GM23338 (cell line): ENCODE measurements at regions not wholly inside any gene's neighbourhood (a gene's known extent, or its start where the extent isn't known, plus 50 kb on each side); places are given as distances from the start of the nearest gene placed in this dataset.

Source experiments
- ATAC-seq: fragments of 200-7000 bp; cut with Tn5 transposase; 3 replicates; pipeline ENCODE4 v1.9.1; 2020
- DNase-seq: peaks from one replicate; pipeline ENCODE4 v3.0.0-alpha.2; 2015; ENCODE audit warnings: low spot score
- H2AFZ ChIP-seq: fragments of 200-600 bp; sonication (generic); 2 replicates; pipeline ENCODE4 v1.8.0; 2016; ENCODE audit warnings: antibody characterized with exemption, mild to moderate bottlenecking, moderate library complexity
- H3F3A ChIP-seq: fragments of 200-600 bp; sonication (generic); replicated peaks from 2 replicates; pipeline ENCODE4 v1.8.0; 2017; ENCODE audit warnings: antibody characterized with exemption, mixed run types, low read depth
- H3K27ac ChIP-seq: fragments of 200-600 bp; sonication (generic); 2 replicates; pipeline ENCODE4 v1.6.1; 2016; ENCODE audit warnings: low read depth
- H3K27me3 ChIP-seq: fragments of 200-600 bp; sonication (generic); 2 replicates; pipeline ENCODE4 v1.8.0; 2016; ENCODE audit warnings: mild to moderate bottlenecking, mixed run types, moderate library complexity; ENCODE audit not compliant: insufficient read depth
- H3K36me3 ChIP-seq: fragments of 200-600 bp; sonication (generic); 2 replicates; pipeline ENCODE4 v1.8.0; 2016; ENCODE audit warnings: mild to moderate bottlenecking; ENCODE audit not compliant: insufficient read depth
- H3K4me1 ChIP-seq: fragments of 200-600 bp; sonication (generic); 2 replicates; pipeline ENCODE4 v1.8.0; 2016; ENCODE audit warnings: mild to moderate bottlenecking, moderate library complexity; ENCODE audit not compliant: insufficient read depth
- H3K4me2 ChIP-seq: fragments of 200-600 bp; sonication (generic); 2 replicates; pipeline ENCODE4 v1.7.1; 2017; ENCODE audit warnings: mixed run types
- H3K4me3 ChIP-seq: fragments of 200-600 bp; sonication (generic); 2 replicates; pipeline ENCODE4 v1.6.1; 2016; ENCODE audit warnings: mixed run types
- H3K79me2 ChIP-seq: fragments of 200-600 bp; sonication (generic); replicated peaks from 2 replicates; pipeline ENCODE4 v1.8.0; 2017; ENCODE audit warnings: mild to moderate bottlenecking; ENCODE audit not compliant: insufficient read depth
- H3K9me2 ChIP-seq: fragments of 200-600 bp; sonication (generic); 2 replicates; pipeline ENCODE4 v1.8.0; 2017; ENCODE audit not compliant: insufficient read depth
- H4K20me1 ChIP-seq: fragments of 200-600 bp; sonication (generic); replicated peaks from 2 replicates; pipeline ENCODE4 v1.8.0; 2017; ENCODE audit warnings: mild to moderate bottlenecking; ENCODE audit not compliant: insufficient read depth
- H3K27ac Mint-ChIP-seq: 2 replicates; pipeline ENCODE4 v1.8.0; 2020; ENCODE audit warnings: inconsistent platforms, mild to moderate bottlenecking, moderate library complexity, mixed read lengths
- H3K27me3 Mint-ChIP-seq: 3 replicates; pipeline ENCODE4 v1.8.0; 2022; ENCODE audit warnings: low read depth, mild to moderate bottlenecking, moderate library complexity, mixed read lengths, inconsistent platforms; ENCODE audit not compliant: insufficient read depth, poor library complexity
- H3K36me3 Mint-ChIP-seq: 3 replicates; pipeline ENCODE4 v1.8.0; 2021; ENCODE audit warnings: low read depth, mild to moderate bottlenecking, inconsistent platforms, moderate library complexity, mixed read lengths
- H3K4me1 Mint-ChIP-seq: 3 replicates; pipeline ENCODE4 v1.8.0; 2020; ENCODE audit warnings: mild to moderate bottlenecking, inconsistent platforms, mixed read lengths
- H3K4me3 Mint-ChIP-seq: 3 replicates; pipeline ENCODE4 v1.8.0; 2021; ENCODE audit warnings: moderate library complexity, mild to moderate bottlenecking, inconsistent platforms, mixed read lengths
- H3K9me3 Mint-ChIP-seq: 3 replicates; pipeline ENCODE4 v1.8.0; 2020; ENCODE audit warnings: moderate library complexity, mild to moderate bottlenecking, inconsistent platforms, mixed read lengths
- CTCF ChIP-seq, 2 experiments: fragments of 200-600 bp in 1 of 2; sonication (generic) in 1 of 2; conservative IDR thresholded peaks; 2 replicates each; pipeline versions ENCODE4 v1.5.1 to v1.6.1; 2016 to 2017; ENCODE audit warnings: antibody characterized with exemption in 2 of 2, low read depth in 2 of 2, mild to moderate bottlenecking in 2 of 2, moderate library complexity in 1 of 2
- EZH2 ChIP-seq: fragments of 200-600 bp; sonication (generic); IDR thresholded peaks from one replicate; pipeline ENCODE4 v1.8.0; 2017; ENCODE audit warnings: antibody characterized with exemption, mild to moderate bottlenecking, low read depth; ENCODE audit not compliant: unreplicated experiment
- EZH2phosphoT487 ChIP-seq: fragments of 200-600 bp; sonication (generic); IDR thresholded peaks from one replicate; pipeline ENCODE4 v1.8.1; 2018; ENCODE audit warnings: antibody characterized with exemption; ENCODE audit not compliant: unreplicated experiment
- JUNB ChIP-seq: IDR thresholded peaks from one replicate; pipeline ENCODE4 v1.6.1; 2016; ENCODE audit warnings: antibody characterized with exemption; ENCODE audit not compliant: unreplicated experiment
- NANOG ChIP-seq: IDR thresholded peaks from 2 replicates; pipeline ENCODE4 v1.6.1; 2016; ENCODE audit warnings: antibody characterized with exemption, borderline replicate concordance
- POLR2AphosphoS5 ChIP-seq: IDR thresholded peaks from 2 replicates; pipeline ENCODE4 v1.6.1; 2016; ENCODE audit warnings: antibody characterized with exemption, low read depth
- REST ChIP-seq: IDR thresholded peaks from one replicate; pipeline ENCODE4 v1.6.1; 2018; ENCODE audit warnings: antibody characterized with exemption; ENCODE audit not compliant: unreplicated experiment
- STAT1 ChIP-seq: IDR thresholded peaks from one replicate; pipeline ENCODE4 v1.6.1; 2016; ENCODE audit warnings: antibody characterized with exemption; ENCODE audit not compliant: unreplicated experiment
- ZNF331 ChIP-seq: fragments of 250-450 bp; sonication (Bioruptor Pico); IDR thresholded peaks from 2 replicates; pipeline ENCODE4 v1.5.0; 2020; ENCODE audit warnings: low read depth, mild to moderate bottlenecking, moderate library complexity
- ZNF462 ChIP-seq: fragments of 250-450 bp; sonication (Bioruptor Pico); IDR thresholded peaks from 2 replicates; pipeline ENCODE4 v1.5.0; 2020; ENCODE audit warnings: mild to moderate bottlenecking, moderate library complexity

- H3K27ac ChIP-seq, result no peak overlapping the region
- H3K36me3 ChIP-seq, result no peaks in the 10 kb centered on the region
- peaks cover 6% of the 10 kb centered on the region; the same call in 1 of the 3 replicates for H3K9me3 Mint-ChIP-seq
- H3K9me2 ChIP-seq, result peaks cover 3% of the 10 kb centered on the region
- no peak overlapping the region for H2AFZ ChIP-seq
- DNase-seq (no peak), ATAC-seq (no peak)
- peaks cover 3% of the 10 kb centered on the region for H3K27me3 Mint-ChIP-seq
- no peaks in the 10 kb centered on the region for H3K79me2 ChIP-seq
- H3K27ac Mint-ChIP-seq, result no peak overlapping the region
- H3K4me2 ChIP-seq, result no peak overlapping the region
- H3K27me3 ChIP-seq, result 0 out of 2 replicates have a peak, but pooled peaks cover 5% of the 10 kb centered on the region
- no peak overlapping the region for H3K4me3 Mint-ChIP-seq
- no peaks in the 10 kb centered on the region for H3K4me1 Mint-ChIP-seq
- TF ChIP-seq NANOG (no peak), STAT1 (no peak), CTCF (conservative IDR thresholded peaks at IDR 0.05; ENCODE audit: low read depth in 2 of 2) (no peak), EZH2 (no peak), JUNB (no peak), EZH2phosphoT487 (no peak), POLR2AphosphoS5 (no peak)
- H3F3A ChIP-seq, result no peaks in the 10 kb centered on the region
- H3K36me3 Mint-ChIP-seq, result peaks cover 2% of the 10 kb centered on the region; the same call in 1 of the 3 replicates
- H3K4me3 ChIP-seq, result no peak overlapping the region
- H4K20me1 ChIP-seq, result no peaks in the 10 kb centered on the region
- H3K4me1 ChIP-seq, result no peaks in the 10 kb centered on the region
Observed at GRCh38 chr1:114258633-114259032, 105.0 kb upstream of the SYT6 start.

- Mint-ChIP-seq H3K27ac (no peak overlapping the region), H3K4me1 (no peaks in the 10 kb centered on the region), H3K9me3 (peaks cover 6% of the 10 kb centered on the region; the same call in 1 of the 3 replicates), H3K4me3 (no peak overlapping the region), H3K36me3 (peaks cover 2% of the 10 kb centered on the region; the same call in 1 of the 3 replicates), H3K27me3 (peaks cover 3% of the 10 kb centered on the region)
- Histone ChIP-seq H3K4me3 (no peak overlapping the region), H3K9me2 (peaks cover 3% of the 10 kb centered on the region), H2AFZ (no peak overlapping the region), H3K4me1 (no peaks in the 10 kb centered on the region), H4K20me1 (no peaks in the 10 kb centered on the region), H3K27ac (no peak overlapping the region), H3K27me3 (0 out of 2 replicates have a peak, but pooled peaks cover 5% of the 10 kb centered on the region), H3F3A (no peaks in the 10 kb centered on the region), H3K79me2 (no peaks in the 10 kb centered on the region), H3K4me2 (no peak overlapping the region), H3K36me3 (no peaks in the 10 kb centered on the region)
- ATAC-seq (no peak), DNase-seq (no peak)
- TF ChIP-seq ZNF331 (CRISPR knock-in tag) (no peak), EZH2 (no peak), EZH2phosphoT487 (no peak), REST (no peak), ZNF462 (no peak), JUNB (no peak)
Observed at GRCh38 chr1:114258074-114258473, 104.4 kb upstream of the SYT6 start.
